B cell (primary cell): ENCODE measurements at regions not wholly inside any gene's neighbourhood (a gene's known extent, or its start where the extent isn't known, plus 50 kb on each side); places are given as distances from the start of the nearest gene placed in this dataset.

Source experiments
- ATAC-seq: fragments of 200-7000 bp; cut with Tn5 transposase; one replicate; pipeline ENCODE4 v1.10.0; 2021; ENCODE audit warnings: low read depth, mild to moderate bottlenecking, moderate number of reproducible peaks, moderate library complexity
- CTCF ChIA-PET: fragments of 350-600 bp; sonication (Branson Sonifier 250); formaldehyde crosslinking; loops from one replicate; lab custom pipeline; 2021; ENCODE audit warnings: antibody characterized with exemption, inconsistent platforms; lab: Charles Lee
- POLR2A ChIA-PET: fragments of 350-600 bp; sonication (Branson Sonifier 250); formaldehyde crosslinking; loops from one replicate; lab custom pipeline; 2021; ENCODE audit warnings: antibody characterized with exemption; lab: Charles Lee
- DNase-seq: peaks from one replicate; pipeline ENCODE4 v3.0.0; 2013
- H2AFZ ChIP-seq: 2 replicates; pipeline ENCODE4 v1.6.1; 2012; ENCODE audit warnings: mild to moderate bottlenecking, low read depth, low read length; ENCODE audit not compliant: insufficient read depth, poor library complexity, severe bottlenecking
- H3K27ac ChIP-seq, 2 donors: 1 replicate in 1 of 2; 2 replicates in 1 of 2; pipeline ENCODE4 v1.5.1; 2012 to 2013; ENCODE audit warnings: low read length in 2 of 2, mild to moderate bottlenecking in 2 of 2, moderate library complexity in 1 of 2
- H3K27me3 ChIP-seq, 4 experiments: fragments of 200-600 bp in 1 of 4; sonication (generic) in 1 of 4; replicated peaks in 1 of 4; 1 replicate in 2 of 4; 2 replicates in 2 of 4; pipeline versions ENCODE4 v1.6.1 to v1.7.0; 2013 to 2016; ENCODE audit warnings: low read length in 3 of 4, mild to moderate bottlenecking in 2 of 4, mixed read lengths in 1 of 4, moderate library complexity in 1 of 4; ENCODE audit not compliant: insufficient read depth in 4 of 4, control insufficient read depth in 3 of 4; ENCODE audit errors: control extremely low read depth in 1 of 4
- H3K36me3 ChIP-seq, 2 experiments: replicated peaks in 1 of 2; 1 replicate in 1 of 2; 2 replicates in 1 of 2; pipeline versions ENCODE4 v1.6.1 to v1.7.1; 2013; ENCODE audit warnings: low read length in 1 of 2; ENCODE audit not compliant: insufficient read depth in 2 of 2, control insufficient read depth in 1 of 2; ENCODE audit errors: control extremely low read depth in 1 of 2, extremely low read depth in 1 of 2
- H3K4me1 ChIP-seq, 2 donors: fragments of 200-600 bp in 1 of 2; sonication (generic) in 1 of 2; 1 replicate in 1 of 2; 2 replicates in 1 of 2; pipeline versions ENCODE4 v1.5.1 to v1.6.1; 2013 to 2017; ENCODE audit warnings: low read length in 2 of 2; ENCODE audit not compliant: control insufficient read depth in 2 of 2, insufficient read depth in 2 of 2
- H3K4me2 ChIP-seq: replicated peaks from 2 replicates; pipeline ENCODE3; 2012; ENCODE audit warnings: mild to moderate bottlenecking, low read depth, low read length; ENCODE audit not compliant: poor library complexity, severe bottlenecking
- H3K4me3 ChIP-seq, 5 experiments: fragments of 200-600 bp in 1 of 5; sonication (generic) in 1 of 5; 1 replicate in 3 of 5; 2 replicates in 2 of 5; pipeline versions ENCODE4 v1.5.1 to v1.7.0; 2011 to 2016; ENCODE audit warnings: low read length in 4 of 5, mild to moderate bottlenecking in 4 of 5, low read depth in 2 of 5, control low read depth in 1 of 5, moderate library complexity in 1 of 5; ENCODE audit not compliant: insufficient read depth in 1 of 5; ENCODE audit errors: control extremely low read depth in 1 of 5, extremely low read depth in 1 of 5
- H3K79me2 ChIP-seq: fragments of 200-600 bp; sonication (generic); one replicate; pipeline ENCODE4 v1.6.0; 2016; ENCODE audit warnings: low read length; ENCODE audit not compliant: control insufficient read depth, insufficient read depth
- H3K9ac ChIP-seq: fragments of 200-600 bp; sonication (generic); 2 replicates; pipeline ENCODE4 v1.6.1; 2017; ENCODE audit warnings: mild to moderate bottlenecking, low read length, moderate library complexity
- H3K9me3 ChIP-seq, 3 donors: one replicate each; pipeline versions ENCODE4 v1.6.1 to v1.7.1; 2013; ENCODE audit warnings: low read length in 2 of 3; ENCODE audit not compliant: control insufficient read depth in 2 of 3, insufficient read depth in 1 of 3; ENCODE audit errors: control extremely low read depth in 1 of 3
- H4K20me1 ChIP-seq: 2 replicates; pipeline ENCODE4 v1.6.0; 2012; ENCODE audit warnings: mild to moderate bottlenecking, low read length; ENCODE audit not compliant: insufficient read depth, control insufficient read depth, poor library complexity, severe bottlenecking
- H3K27ac Mint-ChIP-seq: one replicate; pipeline ENCODE4 v1.8.0; 2021; ENCODE audit warnings: mixed read lengths
- H3K27me3 Mint-ChIP-seq: one replicate; pipeline ENCODE4 v1.8.0; 2021; ENCODE audit warnings: mixed read lengths
- H3K4me1 Mint-ChIP-seq: one replicate; pipeline ENCODE4 v1.8.0; 2021; ENCODE audit warnings: mixed read lengths
- H3K4me3 Mint-ChIP-seq: one replicate; pipeline ENCODE4 v1.8.0; 2021; ENCODE audit warnings: mixed read lengths
- H3K9me3 Mint-ChIP-seq: one replicate; pipeline ENCODE4 v1.8.0; 2022; ENCODE audit warnings: mixed read lengths; ENCODE audit not compliant: insufficient read depth
- CTCF ChIP-seq: fragments of 200-600 bp; IDR thresholded peaks from one replicate; pipeline ENCODE4 v1.8.0; 2022; ENCODE audit warnings: antibody characterized with exemption, mild to moderate bottlenecking
- EZH2 ChIP-seq: IDR thresholded peaks from 2 replicates; pipeline ENCODE4 v1.6.1; 2012; ENCODE audit warnings: borderline replicate concordance, low read depth, mild to moderate bottlenecking, moderate library complexity, low read length; ENCODE audit not compliant: insufficient read depth, poor library complexity, severe bottlenecking
- WGBS: methylation state at CpG from one replicate; pipeline ENCODE4 v1.1.5; 2013; ENCODE audit warnings: missing lambda C conversion rate; ENCODE audit not compliant: insufficient coverage; 5-methylcytosine and 5-hydroxymethylcytosine counted together
- intact Hi-C: fragments of 100-400 bp; cut with micrococcal nuclease; formaldehyde crosslinking; loops from one replicate; pipeline ENCODE4 v1.10.0; 2022

GRCh38 chr9:129483415-129484351, 137.2 kb downstream of the C9orf50 start:
- Histone ChIP-seq H3K27ac (no peak overlapping the region), H3K27me3 (peaks cover 0 to 45% (median 16%) of the 10 kb centered on the region in 4 experiments), H2AFZ (no peak overlapping the region), H3K9ac (peak overlapping the region; percentile 4), H3K36me3 (no peaks in the 10 kb centered on the region), H3K4me1 (peaks cover 28 to 31% of the 10 kb centered on the region in 2 donors), H3K4me3 (peak overlapping the region in 1 of 5 experiments; percentile 34), H3K9me3 (peaks cover 0 to 8% (median 0%) of the 10 kb centered on the region in 3 donors), H4K20me1 (no peaks in the 10 kb centered on the region), H3K4me2 (peak overlapping the region; percentile 84), H3K79me2 (no peaks in the 10 kb centered on the region)
- 49% methylated on average over 34 of the region's 34 CpGs for WGBS
- ChIA-PET POLR2A (interaction anchor here (0.6 to 2.9 kb wide), 4 partner anchors 13 to 334 kb away, joined by 4 to 23 read pairs (median 4); no protein-coding TSS in a partner anchor), CTCF (interaction anchor here (1.3 kb wide), 1 partner anchor 309 kb away, joined by 4 read pairs; no protein-coding TSS in a partner anchor)
- Mint-ChIP-seq H3K27me3 (peaks cover 33% of the 10 kb centered on the region), H3K4me1 (peaks cover 29% of the 10 kb centered on the region), H3K27ac (peak overlapping the region; percentile 53), H3K9me3 (no peaks in the 10 kb centered on the region), H3K4me3 (peak overlapping the region; percentile 75)
- DNase-seq = peak; percentile 60
- no peak for ATAC-seq
- no peak for TF ChIP-seq EZH2
- TF ChIP-seq CTCF = no peak
- intact Hi-C loops = loop anchor here (1.0 kb wide), 1 partner anchor 13 kb away; no protein-coding TSS in a partner anchor
